Hepatic stellate cell (primary cell): ENCODE measurements at regions not wholly inside any gene's neighbourhood (a gene's known extent, or its start where the extent isn't known, plus 50 kb on each side); places are given as distances from the start of the nearest gene placed in this dataset.

ENCODE experiments used
- DNase-seq: peaks from one replicate; pipeline ENCODE4 v3.0.0; 2011; ENCODE audit warnings: low spot score

DNA sequence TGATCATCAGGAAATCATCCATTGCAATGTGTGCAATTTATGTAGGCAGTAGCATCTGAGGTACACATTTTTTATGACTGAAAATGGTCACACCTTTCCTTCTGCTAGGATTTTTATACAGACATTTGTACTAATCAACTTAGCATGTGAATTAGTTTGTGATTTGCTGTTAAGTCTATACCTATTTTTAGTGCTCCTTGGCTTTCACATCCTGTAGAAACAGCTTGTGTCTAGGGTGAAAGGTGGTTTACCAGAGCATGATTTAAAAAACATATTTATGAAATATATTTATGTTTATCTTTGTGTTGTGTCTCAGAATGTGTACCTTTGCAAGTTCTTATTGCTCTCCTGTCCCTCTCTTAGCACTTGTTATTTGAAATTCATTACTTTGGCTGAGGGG lies 916.0 kb downstream of the TECRL start:
- DNase-seq, result no peak

DNA sequence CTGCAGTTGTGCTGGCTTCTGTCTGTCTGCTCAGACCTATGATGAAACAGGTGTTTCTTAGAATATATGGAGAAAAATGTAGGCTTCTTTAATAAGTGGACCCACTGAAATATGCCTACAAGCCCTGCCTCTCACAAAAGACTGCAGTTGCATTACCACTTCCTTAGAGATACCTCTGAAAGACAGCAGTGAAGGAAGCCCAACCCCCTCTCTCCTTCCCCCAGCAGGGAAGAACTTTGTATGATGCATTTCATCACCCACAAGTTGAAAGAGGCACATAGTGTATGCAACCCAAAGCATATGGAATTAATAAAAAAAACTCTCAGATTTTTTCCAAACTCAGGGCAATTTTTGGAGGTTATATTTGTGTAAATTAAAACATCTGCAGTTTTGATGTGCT lies 916.7 kb downstream of the TECRL start:
- DNase-seq, result no peak

- no peak for DNase-seq
Measured at GRCh38 chr4:63464393-63464792, 944.9 kb downstream of the TECRL start.

DNA sequence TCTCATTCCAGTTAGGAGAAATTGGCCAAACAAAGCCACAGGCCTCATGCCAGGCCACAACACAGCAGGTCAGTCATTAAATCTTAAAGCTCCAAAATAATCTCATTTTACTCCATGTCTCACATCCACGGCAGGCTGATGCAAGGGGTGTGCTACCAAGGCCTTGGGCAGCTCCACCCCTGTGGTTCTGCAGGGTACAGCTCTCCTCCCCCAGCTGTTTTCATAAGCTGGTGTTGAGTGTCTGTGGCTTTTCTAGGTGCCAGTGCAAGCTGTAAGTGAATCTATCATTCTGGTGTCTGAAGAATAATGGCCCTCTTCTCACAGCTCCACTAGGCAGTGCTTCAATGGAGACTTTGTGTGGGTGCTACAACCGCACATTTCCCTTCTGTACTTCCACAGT lies 949.2 kb downstream of the TECRL start:
- DNase-seq, result no peak

DNA sequence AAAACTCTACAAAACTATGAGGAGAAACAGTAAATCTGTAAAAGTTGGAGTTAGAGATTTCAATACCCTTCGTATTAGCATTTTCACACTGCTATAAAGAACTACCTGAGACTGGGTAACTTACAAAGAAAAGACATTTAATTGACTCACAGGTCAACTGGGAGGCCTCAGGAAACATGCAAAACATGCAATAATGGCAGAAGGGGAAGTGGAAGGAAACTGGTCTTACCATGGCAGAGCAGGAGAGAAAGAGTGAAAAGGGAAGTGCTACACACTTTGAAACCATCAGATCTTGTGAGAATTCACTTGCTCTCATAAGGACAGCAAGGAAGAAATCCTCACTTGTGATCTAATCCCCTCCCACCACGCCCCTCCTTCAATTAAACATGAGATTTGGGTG lies 949.9 kb downstream of the TECRL start:
- DNase-seq, result no peak

DNA sequence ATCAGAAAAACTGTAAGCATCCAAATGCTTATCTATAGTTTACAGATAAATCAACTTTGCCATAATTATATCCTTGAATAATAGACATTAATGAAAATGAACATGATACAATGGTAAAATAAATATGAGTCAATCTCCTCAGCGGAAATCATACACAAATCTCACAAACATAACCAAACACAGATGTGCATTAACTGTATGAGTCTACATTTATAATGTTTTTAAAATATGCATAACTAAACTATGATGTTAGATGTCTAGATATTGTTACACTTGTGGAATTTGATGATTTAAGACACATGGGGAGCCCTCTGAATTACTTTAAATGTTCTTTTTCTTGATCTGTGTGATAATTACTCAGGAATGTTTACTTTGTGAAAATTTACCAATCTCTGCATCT lies 951.2 kb downstream of the TECRL start:
- DNase-seq, result no peak

- no peak for DNase-seq
Measured at GRCh38 chr4:63440236-63440635, 969.0 kb downstream of the TECRL start.

GRCh38 chr4:63430105-63430504 lies 979.1 kb downstream of the TECRL start:
- DNase-seq, result no peak

DNA sequence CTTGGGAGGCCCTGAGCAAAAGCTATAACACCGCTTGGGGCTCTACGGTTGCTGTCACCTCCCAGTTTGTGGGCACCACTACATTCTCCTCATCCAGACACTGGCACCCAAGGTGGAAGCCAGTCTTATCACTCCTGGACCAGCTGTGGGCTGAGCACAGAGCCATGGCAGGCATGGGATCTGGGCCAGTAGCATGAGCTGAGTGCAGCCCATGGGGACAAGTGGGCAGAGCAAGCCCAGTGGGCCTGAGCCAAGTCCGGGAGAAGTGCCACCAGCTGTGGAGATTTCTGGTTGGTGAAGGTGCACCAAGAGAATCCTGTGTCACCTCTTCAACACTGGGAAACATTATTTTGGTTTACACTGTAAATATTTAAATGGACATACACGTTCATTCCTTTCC lies 1013.0 kb downstream of the TECRL start:
- no peak for DNase-seq

DNA sequence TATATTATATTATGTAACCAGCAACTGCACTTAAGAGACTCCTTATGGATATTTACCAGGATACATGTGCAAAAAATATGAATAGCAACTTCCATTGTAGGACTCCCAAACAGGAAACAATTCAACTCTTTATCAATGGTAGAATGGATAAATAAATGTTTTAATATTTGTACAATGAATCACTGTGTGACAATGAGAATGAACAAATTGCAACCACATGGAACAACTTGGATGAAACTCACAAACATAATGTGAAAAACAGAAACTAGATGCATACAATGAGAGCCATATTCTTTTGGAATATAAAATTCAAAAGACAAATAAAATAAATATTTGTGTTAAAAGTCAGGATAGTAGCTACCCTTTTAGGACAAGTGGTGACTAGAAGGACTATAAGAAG lies 1015.7 kb downstream of the TECRL start:
- DNase-seq, result no peak

DNA sequence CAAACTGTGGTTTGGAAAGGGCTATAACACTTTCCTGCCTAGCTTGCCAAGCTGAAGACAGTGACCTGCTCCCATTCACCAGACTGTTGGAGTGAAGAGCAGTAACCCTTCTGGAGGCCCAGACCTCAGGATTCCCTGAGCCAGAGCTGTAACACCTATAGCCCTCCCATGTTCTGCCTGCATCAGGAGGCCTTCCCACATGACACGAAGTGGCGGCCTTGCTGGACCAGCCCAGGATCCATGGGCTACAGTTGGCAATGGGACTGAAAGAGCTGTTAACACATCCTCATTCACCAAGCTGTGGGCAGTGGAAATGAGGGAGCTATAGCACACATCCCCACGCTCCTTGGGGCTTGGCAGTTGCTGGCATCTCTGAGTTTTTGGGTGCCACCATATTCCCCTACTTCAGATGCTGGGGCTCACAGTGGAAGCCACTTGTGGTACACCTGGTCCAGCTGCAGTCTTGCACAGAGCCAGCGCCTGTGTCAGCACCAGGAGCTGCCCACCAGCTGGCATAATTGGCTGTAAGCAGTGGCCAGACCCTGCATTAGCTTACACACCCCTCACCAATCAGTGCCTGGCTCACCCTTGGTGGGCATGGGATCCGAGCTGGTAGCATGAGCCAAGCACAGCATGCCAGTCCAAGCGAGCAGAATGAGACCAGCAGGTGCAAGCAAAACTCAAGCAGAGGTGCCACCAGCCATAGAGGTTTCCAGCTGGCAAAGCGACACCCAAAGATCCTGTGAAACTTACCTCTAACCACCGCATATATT lies 1029.3 kb downstream of the TECRL start:
- DNase-seq, result no peak

DNA sequence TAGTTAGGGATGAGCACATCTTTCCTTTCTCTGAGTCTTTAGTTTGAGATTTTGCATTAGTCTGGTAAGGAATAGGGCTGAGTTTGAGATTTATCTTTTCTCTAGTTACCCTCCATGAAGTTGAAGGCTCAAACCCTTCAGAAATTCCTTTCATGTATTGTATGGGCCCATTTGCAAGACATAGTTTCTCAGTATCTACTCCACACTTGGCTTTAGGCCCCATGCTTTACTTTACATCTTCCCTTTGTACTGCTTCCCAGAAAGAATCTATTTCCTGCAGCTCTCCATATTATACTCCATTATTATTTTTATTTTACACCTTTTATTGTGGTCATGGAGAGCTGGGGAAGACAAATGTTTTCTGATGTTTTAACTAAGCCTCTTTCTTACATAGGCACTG lies 1038.2 kb downstream of the TECRL start:
- DNase-seq, result no peak

- no peak for DNase-seq
Measured at GRCh38 chr4:63361628-63362027, 1047.6 kb downstream of the TECRL start.

DNA sequence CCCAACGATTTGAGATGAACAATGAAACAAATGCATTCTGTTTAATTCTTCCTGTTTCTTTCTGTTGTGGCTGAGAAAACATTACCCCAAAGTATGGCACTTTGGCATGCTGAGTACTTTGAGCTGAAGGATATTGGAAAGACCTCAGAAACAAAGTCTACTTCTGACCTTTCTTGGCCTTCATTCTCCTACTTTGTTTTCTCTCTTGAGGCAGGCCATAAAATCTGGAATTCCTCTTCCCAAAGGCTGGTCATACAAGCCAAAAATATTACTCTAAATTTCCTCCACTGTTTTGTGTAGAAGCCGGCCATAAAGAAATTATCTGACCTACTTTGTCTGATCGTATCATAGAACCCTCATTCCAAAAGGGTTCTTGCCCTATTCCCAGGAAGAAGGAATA lies 1048.2 kb downstream of the TECRL start:
- DNase-seq, result no peak

GRCh38 chr4:63349674-63350025 lies 1059.6 kb downstream of the TECRL start:
- DNase-seq, result no peak

DNA sequence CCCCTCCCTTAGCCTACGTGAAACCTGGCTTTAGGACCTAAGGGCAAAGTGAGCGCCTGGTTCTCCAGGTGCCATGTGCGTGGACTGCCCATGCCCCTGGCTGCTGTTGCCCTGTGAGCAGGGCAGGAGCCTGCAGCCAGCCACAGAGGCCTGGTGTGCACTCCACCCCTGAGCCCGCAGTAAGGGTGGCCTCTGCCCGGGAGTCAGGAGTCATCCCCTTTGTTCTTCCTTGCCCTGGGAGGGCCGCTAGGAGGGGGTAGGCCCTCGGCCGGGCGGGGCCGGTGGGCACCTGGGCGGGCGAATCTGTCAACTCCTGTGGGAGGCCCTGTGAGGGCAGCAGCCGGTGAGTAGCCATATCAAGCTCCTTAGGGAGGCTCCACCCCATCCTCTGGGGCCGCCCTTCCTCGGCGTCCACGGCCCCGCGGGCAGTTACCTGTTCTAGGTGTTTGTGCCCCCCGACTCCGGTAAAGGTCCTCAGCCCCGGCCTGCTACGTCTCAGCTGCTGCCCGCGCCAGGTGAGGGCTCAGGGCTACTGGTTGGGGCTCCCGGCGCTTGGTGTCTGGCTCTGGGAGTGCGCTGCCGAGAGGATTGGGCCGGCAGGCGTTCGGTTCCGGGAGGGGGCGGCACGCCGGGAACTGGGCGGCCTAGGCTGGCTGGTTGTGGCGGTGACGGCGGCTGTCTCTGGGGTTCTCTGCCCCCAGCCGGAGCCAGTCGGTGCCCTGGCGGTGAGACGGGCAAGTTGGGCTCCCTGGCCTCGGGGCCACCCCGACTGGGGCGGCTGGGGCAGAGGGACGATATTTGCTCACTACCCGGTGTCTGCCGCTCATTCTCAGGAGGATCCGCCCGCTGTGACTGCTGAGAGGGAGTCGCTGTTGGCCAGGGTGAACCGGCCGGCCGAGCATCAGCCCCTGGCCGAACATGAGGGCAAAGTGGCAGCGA lies 1060.2 kb downstream of the TECRL start:
- DNase-seq, result no peak

DNA sequence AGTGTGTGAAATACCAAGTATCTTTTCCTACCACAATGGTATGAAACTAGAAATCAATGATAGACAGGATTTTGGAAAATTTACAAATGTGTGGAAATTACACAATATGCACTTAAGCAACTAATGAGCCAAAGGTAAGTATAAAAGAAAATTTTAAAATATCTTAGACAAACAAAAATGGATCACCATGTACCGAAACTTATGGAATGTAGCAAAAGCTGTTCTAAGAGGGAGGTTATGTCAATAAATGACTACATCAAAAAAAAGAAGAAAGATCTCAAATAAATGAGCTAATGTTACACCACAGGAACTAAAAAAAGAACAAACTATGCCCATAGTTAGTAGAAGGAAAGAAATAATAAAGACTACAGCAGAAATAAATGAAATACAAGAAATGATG lies 1084.1 kb downstream of the TECRL start:
- DNase-seq, result no peak

GRCh38 chr4:63316633-63317032 lies 1092.6 kb downstream of the TECRL start:
- DNase-seq, result no peak

DNA sequence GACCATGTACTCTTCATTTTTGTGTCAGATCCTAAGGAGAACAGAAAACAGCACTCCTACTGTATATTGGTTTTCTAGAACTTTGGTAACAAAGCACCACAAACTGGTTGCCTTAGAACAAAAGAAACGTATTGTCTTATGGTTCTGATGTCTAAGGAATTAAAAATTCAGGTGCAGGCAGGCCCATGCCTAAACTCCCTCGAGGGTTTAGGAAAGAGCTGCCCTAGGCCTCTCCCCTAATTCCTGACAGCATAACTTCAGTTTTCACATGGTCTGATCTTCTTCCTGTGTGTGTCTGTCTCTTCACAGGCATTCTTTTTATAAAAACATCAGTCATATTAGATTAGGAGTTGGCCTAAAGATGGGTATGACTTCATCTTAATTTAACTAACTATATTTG lies 1093.6 kb downstream of the TECRL start:
- no peak for DNase-seq

DNA sequence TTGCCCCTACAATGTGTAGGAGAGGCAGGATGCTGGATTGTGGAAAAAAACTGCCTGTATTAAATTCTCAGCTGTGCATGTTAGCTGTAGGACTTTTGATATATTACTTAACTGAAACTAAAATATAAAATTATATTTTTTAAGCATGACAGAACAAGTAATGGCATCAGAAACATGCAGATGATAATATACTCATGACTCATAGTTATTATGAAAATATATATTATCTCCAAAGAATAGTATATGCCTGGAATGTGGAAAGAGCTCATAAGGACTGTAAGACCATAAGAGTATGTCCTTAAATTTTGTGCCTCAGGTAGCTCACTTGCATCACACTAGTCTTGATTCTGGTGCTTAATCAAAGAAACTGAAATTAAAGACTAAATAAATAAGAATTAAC lies 1100.6 kb downstream of the TECRL start:
- no peak for DNase-seq

DNA sequence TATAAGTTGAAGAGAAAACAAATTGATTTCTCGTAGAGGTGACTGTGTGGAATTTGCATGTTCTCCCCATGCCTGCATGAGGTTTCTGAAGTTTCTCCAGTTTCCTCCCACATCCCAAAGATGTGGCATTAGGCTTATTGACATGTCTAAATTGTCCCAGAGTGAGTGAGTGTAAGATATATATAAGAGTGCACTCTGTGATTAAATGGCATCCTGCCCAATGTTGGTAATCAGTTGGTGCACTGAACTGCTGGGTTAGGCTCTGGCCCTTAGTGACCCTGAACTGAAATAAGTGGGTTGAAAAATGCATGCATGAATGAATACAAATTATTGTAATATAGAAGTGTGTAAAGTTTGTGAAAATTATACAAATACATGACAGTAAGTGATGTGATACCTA lies 1106.5 kb downstream of the TECRL start:
- DNase-seq, result no peak

- no peak for DNase-seq
Measured at GRCh38 chr4:63302078-63302477, 1107.2 kb downstream of the TECRL start.

DNA sequence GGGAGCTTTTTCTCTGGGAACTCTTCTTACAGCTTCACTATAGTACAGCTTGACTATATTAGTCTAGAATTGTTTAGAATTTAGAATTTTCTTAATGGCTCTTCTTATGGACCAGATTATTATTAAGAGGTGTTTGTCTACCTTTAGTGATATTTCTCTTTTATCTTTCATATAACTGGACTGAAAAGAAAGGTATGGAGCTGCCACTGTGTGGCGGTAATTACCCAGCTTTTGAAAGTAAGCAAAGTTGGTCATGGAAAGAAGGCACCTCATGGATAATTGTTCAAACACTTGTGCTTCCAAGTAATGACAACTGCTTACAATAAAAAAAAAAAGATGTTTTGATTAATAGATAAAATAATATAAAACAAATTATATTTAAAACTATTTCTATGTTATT lies 1112.5 kb downstream of the TECRL start:
- DNase-seq, result no peak

- no peak for DNase-seq
Measured at GRCh38 chr4:63275491-63275890, 1133.8 kb downstream of the TECRL start.
